Right kidney (tissue), 1 donor: ENCODE measurements at regions not wholly inside any gene's neighbourhood (a gene's known extent, or its start where the extent isn't known, plus 50 kb on each side); places are given as distances from the start of the nearest gene placed in this dataset.

Source experiments
- DNase-seq: peaks from one replicate; pipeline ENCODE4 v3.0.0-alpha.2; 2016

- DNase-seq: no peak
Observed at GRCh38 chr3:64905906-64906410, 218.2 kb upstream of the ADAMTS9 start.

DNA sequence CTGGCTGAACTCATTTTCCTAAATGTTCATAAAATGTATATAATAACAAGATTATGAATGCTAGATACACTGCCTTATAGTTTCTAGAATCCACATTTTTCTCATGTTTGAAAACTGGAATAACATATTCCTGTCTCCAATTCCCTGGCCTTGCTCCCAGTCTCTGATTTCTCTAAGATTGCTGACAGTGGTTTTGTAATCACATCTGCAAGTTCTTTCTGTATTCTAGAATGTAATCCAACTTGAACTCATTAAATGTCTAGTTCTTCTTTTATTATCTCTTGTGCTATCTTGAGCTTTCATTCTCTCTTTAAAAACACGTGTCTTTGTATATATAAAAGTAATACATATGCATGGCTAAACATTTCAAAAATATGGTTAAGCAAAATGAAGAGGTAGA, 215.2 kb upstream of the ADAMTS9 start:
- no peak for DNase-seq

GRCh38 chr3:64901986-64902516, 214.3 kb upstream of the ADAMTS9 start:
- no peak for DNase-seq

DNA sequence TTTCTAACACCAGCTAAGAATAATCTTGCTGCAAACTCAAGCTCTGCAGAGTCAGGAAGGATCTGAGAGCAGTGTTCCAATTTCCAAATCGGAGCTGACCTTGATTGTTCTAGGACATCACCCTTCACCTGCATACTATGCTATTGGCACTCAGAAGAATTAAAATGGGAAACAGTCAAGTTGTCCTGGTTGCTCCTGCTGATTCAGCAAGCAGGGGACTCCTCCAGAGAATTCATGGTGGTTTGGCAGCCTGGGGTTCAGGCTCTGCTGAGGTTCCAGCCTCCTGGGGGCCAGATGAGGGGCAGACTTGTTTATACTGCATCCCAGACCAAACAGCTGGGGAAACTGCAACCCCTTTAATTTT, 213.7 kb upstream of the ADAMTS9 start:
- DNase-seq: no peak

DNA sequence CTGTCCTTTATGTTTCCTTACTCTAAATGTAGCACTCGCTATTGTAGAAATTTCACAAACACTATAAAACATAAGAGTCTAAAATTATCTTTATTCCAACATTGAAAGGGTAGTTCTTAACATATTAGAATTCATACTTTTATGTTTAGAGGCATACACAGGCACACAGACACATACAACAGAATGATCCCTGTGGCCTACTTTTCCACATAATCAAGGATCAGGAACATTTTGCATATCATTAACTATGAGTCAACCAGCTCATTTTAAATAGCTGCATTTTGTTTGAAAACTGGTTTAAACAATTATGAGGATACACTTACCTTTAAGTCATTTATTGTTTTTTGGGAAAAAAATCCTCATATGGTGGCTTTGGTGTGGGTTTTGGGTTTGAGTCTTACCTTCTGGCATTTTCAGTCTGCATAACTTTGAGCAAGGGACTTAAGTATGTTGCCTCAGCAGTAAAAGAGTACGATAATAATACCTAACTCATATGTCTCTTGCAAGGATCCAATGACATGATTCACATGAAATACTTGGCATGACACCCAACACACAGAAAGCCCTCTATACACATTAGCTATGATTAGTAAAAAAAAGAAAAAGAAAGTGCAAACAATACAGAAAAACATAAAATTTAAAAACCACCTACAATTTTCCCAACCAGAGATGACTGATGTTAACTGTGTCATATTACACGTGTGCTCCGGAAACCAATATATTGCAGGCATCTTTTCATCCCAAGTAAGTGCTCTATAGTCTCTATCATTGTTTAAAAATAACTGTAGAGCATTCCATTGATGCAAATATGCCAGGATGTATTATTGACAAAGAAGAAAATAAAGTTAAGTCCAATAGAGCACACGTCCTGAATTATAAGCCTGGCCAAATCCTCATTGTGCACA, 213.1 kb upstream of the ADAMTS9 start:
- no peak for DNase-seq

GRCh38 chr3:64900156-64900555, 212.4 kb upstream of the ADAMTS9 start:
- DNase-seq: no peak

DNA sequence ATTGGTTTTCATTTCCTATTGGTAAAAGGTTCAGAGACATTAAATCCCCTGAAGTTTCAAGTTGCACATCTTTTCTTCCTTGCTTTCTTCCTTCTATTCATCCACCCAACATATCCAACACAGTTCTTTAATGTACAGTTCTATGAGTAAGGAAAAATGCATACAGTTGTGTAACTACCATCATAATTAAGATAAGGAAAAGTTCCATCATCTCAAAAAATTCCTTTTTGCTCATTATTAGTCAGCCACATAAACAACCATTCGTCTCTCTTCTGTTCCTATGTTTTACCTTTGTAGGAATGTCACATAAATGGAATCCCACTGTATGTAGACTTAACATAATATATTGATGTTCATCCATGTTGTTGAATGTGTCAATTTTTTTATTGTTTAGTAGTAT, 211.1 kb upstream of the ADAMTS9 start:
- no peak for DNase-seq

DNA sequence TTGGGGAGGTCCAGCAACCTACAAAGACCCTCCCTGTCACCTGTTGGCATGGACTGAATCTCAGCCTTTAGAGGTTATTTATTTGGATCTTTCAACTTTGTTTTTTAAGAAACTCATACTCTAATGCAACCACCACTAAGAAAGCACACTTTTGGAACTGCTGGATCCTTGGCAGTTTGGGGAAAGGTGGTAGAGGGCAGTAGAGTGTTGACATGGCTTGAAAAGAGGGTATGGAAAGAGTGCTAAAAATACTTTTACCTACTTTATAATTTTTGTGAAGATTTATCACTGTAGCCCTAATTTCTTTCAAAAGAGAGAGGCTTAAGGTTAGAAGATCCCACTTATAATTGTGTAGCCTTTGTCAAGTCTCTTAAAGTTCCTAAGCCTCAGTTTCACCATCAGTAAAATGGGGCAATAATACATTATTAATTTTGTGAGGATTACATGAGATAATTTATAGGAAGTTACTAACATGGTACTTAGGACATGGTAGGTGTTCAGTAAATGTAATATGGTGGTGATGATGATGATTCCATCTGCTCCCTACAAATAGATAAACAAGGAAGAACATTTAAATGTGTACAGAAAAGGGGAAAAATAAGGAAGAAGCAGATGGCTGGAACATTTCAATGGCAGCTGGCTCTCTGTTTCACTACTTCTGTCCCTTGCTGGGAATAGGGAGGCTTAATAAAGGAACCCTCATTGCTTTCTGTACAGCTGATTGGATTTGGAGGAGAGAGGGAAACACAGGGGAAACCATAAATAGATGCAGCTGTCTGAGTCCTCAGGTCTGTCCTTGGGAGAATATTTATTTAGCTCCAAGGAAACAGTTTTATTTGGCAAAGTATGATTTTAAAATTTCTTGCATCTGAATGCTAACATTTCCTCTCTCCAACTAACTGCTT, 208.4 kb upstream of the ADAMTS9 start:
- no peak for DNase-seq

GRCh38 chr3:64895106-64895990, 207.5 kb upstream of the ADAMTS9 start:
- no peak for DNase-seq

- no peak for DNase-seq
Observed at GRCh38 chr3:64894006-64894405, 206.2 kb upstream of the ADAMTS9 start.

DNA sequence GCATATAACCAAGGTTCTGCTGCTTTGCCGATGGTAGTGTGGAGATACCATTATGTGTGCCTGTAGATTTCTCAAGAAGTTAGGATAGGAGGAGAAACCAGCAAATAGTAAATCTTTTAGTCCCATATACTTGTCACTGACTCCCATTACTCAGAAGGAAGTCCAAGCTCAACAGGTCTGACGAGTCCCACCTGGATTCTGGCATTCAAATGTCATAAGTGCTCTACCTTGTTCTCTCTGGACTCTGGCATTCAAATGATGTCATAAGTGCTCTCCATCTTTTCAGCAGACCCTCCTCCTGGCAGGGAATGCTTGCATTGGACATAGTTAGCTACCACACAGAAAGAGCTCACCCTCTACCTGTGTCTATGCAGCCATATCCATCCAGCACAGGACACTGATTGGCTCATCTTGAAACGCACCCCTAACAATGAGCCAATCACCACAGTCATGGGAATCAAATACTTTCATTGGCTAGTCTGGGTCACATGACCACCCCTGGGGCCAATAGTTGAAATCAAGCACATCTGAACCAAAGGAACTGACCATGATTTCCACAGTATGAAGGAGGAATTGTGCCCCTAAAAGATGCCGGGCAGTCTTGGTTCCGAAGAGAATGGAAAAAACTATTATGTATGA, 205.0 kb upstream of the ADAMTS9 start:
- no peak for DNase-seq

DNA sequence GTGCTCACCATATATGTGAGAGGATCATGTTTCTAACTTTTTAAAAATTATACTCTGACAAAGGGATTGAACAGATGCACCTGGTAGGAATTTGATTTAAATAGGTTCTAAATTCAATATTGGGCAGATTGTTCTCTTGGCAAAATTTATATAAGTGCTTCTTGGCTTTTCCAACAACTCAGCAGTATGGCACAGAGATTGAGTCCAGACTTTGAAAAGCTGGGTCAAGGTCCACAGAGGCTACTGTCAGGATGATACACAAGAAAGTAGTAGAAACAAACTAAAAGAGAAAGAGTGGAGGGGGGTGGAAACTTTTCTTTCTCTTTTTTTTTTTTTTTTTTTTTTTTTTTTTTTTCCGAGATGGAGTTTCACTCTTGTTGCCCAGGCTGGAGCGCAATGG, 203.2 kb upstream of the ADAMTS9 start:
- no peak for DNase-seq

DNA sequence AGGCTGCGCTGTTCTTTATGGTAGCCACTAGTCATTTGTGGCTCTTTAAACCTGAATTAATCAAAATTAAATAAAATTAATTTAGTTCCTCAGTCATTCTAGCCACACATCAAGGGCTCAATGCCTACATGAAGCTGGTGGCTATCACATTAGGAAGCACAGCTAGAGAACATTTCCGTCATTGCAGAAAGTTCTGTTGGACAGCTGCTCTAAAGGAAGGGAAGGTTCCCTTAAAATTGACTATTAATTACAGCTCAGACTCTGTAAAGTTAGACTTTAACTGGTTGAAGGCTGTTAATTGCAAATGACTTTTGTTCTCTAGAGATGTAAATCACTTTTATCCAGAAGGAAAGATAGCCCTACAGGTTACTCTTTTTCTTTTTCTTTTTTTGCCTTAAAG, 202.7 kb upstream of the ADAMTS9 start:
- peak; percentile 27 for DNase-seq

DNA sequence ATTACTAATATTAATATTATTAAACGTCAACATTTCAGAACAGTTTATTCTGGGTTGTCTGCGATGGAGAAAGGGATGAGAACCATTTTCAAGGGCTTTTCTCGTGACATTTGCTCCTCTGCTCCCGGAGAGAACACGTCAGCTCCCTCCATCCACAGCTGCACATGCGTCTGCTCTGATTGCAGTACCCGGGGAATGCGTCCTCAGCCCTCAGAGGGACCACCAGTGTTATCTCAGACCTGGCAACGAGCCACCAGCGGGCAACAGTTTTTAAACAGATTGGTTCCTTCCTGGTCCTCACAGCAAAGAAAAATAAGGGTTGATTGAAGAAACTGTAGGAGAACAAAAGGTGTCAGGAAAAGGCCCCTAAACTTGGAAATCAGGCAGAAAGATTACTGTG, 202.2 kb upstream of the ADAMTS9 start:
- DNase-seq: peak; percentile 26

DNA sequence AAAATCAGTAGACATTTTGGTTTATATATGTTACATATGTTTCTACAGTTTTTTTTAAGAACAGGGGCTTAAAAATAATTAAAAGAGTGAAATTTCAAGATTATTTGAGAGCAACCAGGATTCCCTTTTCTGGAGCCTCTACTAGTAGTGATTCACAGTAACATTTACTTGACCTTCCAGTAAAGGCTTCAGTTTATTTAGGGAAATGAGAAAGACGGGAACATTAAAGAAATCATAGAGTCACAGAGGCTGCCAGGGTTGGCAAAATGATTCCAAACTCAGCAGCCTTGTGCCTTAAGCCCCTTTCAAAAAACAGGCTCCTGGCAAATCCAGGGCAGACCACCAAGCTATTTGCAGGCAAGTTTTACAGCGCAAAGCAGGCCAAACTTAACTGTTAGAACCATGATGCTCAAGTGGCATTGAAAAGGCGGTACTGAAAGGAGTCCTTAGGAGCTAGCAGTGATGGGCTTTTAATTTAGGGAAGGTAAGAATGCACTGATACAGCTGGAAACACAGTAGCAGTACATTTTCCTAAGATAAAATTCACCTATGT, 201.1 kb upstream of the ADAMTS9 start:
- DNase-seq: no peak

DNA sequence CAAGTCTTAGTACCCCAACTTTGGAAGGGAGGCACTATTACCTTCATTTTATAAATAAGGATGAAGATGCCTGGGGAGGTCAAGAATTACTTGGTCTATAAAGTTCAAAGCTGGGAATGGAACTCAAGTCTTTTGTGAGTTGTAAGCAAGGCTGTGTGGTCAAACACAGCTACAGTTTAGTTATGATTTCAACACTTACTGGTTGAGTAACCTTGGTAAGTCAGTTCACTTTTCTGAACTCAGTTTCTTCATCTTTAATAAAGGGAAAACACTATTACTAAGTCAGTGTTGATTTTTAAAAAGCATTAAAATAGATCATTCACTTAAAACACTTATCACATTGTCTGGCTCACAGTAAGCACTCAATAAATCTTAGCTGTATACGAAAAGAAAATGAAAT, 200.4 kb upstream of the ADAMTS9 start:
- no peak for DNase-seq

GRCh38 chr3:64885055-64885454, 197.3 kb upstream of the ADAMTS9 start:
- no peak for DNase-seq

DNA sequence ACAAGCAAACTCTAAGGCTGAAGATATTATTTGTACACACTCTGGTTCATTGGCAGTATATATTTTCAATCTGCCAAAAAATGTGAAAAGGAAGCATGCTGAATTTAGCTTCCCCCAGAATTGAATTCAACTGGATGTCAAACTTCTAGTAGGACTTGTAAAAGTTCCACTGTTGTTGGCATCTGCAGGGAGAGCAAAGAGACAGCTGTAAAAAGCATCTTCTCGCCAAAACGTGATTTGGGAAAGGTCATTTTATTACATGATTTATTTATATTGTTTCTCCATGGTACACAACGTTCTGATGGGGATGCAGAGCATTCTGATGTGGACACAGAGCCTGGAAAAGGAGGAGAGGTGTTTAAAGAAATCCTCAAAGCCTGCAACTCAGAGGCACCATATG, 196.7 kb upstream of the ADAMTS9 start:
- no peak for DNase-seq

DNA sequence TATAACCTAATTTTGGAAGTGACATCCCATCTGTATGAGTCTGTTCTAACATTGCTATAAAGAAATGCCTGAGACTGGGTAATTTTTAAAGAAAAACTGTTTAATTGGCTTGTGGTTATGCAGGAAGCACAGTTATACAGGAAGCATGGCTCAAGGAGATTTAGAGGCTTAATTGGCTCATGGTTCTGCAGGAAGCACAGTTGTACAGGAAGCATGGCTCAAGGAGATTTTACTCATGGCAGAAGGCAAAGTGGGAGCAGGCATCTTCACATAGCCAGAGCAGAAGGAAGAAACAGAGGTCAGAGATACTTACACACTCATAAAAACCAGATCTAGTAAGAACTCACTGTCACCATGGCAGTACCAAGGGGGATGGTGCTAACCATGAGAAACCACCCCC, 193.1 kb upstream of the ADAMTS9 start:
- no peak for DNase-seq

- DNase-seq: no peak
Observed at GRCh38 chr3:64878362-64878761, 190.6 kb upstream of the ADAMTS9 start.

DNA sequence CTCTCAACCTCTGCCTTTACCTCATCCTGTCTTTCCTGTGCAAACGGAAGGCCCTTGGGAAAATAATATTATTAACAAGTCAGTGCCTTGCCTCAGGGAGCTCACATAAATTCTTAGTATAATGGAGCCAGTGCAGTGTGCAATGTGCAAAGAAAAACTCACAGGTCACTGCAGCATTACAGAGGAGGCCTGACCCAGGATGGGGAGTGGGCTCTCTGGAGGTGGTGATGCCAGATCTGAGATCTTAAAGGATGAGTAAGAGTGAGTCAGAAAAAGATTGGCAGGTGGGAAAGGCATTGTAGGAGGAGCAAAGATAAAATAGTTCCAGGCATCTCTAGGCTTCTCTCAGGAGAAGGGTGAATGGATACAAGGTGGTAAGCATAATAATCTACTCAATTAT, 185.6 kb upstream of the ADAMTS9 start:
- DNase-seq: no peak
